Activated CD8-positive, alpha-beta memory T cell treated with anti-CD3 and anti-CD28 coated beads, Interleukin-2, amount 10 ng/mL, durations not matched to agents 7 days and 5 days (primary cell): ENCODE measurements at regions not wholly inside any gene's neighbourhood (a gene's known extent, or its start where the extent isn't known, plus 50 kb on each side); places are given as distances from the start of the nearest gene placed in this dataset.
"Not testable (repeated sequence)": the region's sequence is repeated elsewhere in the genome, so short reads cannot be mapped to it uniquely, and the experiment has no call there.

ENCODE experiments used
- ATAC-seq: fragments of 150-1000 bp; cut with Tn5 transposase; one replicate; pipeline ENCODE4 v1.10.0; 2021; ENCODE audit warnings: moderate library complexity
- CTCF ChIA-PET: fragments of 350-600 bp; sonication (Branson Sonifier 250); formaldehyde crosslinking; loops from one replicate; lab custom pipeline; 2021; ENCODE audit warnings: antibody characterized with exemption; lab: Charles Lee
- DNase-seq: peaks from one replicate; pipeline ENCODE4 v3.0.0-alpha.2; 2020
- H3K27ac Mint-ChIP-seq: one replicate; pipeline ENCODE4 v1.8.0; 2021; ENCODE audit warnings: mild to moderate bottlenecking, mixed read lengths
- H3K27me3 Mint-ChIP-seq: one replicate; pipeline ENCODE4 v1.8.0; 2021; ENCODE audit warnings: mixed read lengths
- H3K36me3 Mint-ChIP-seq: one replicate; pipeline ENCODE4 v1.8.0; 2021; ENCODE audit warnings: mild to moderate bottlenecking, mixed read lengths
- H3K4me1 Mint-ChIP-seq: one replicate; pipeline ENCODE4 v1.8.0; 2021; ENCODE audit warnings: mixed read lengths
- H3K4me3 Mint-ChIP-seq: one replicate; pipeline ENCODE4 v1.8.0; 2021; ENCODE audit warnings: mild to moderate bottlenecking, moderate library complexity, mixed read lengths
- H3K9me3 Mint-ChIP-seq: one replicate; pipeline ENCODE4 v1.8.0; 2022; ENCODE audit warnings: low read depth, mixed read lengths

- DNase-seq (no peak), ATAC-seq (no peak)
- no peak overlapping the region for H3K27ac Mint-ChIP-seq
- no peak overlapping the region for H3K4me3 Mint-ChIP-seq
- H3K36me3 Mint-ChIP-seq, result no peaks in the 10 kb centered on the region
- H3K9me3 Mint-ChIP-seq, result no peaks in the 10 kb centered on the region
- CTCF ChIA-PET, result no interaction called here
- no peaks in the 10 kb centered on the region for H3K27me3 Mint-ChIP-seq
- no peaks in the 10 kb centered on the region for H3K4me1 Mint-ChIP-seq
Measured at GRCh38 chr2:58598171-58598570, 357.0 kb upstream of the FANCL start.

- DNase-seq (no peak), ATAC-seq (no peak)
- Mint-ChIP-seq H3K4me3 (no peak overlapping the region), H3K4me1 (no peaks in the 10 kb centered on the region), H3K27ac (no peak overlapping the region), H3K9me3 (no peaks in the 10 kb centered on the region), H3K36me3 (no peaks in the 10 kb centered on the region), H3K27me3 (no peaks in the 10 kb centered on the region)
- CTCF ChIA-PET, result no interaction called here
Measured at GRCh38 chr2:58595714-58596113, 354.6 kb upstream of the FANCL start.

- H3K27me3 Mint-ChIP-seq, result no peaks in the 10 kb centered on the region
- CTCF ChIA-PET, result no interaction called here
- H3K9me3 Mint-ChIP-seq, result no peaks in the 10 kb centered on the region
- H3K27ac Mint-ChIP-seq, result no peak overlapping the region
- H3K4me3 Mint-ChIP-seq, result no peak overlapping the region
- H3K36me3 Mint-ChIP-seq, result no peaks in the 10 kb centered on the region
- ATAC-seq (no peak), DNase-seq (no peak)
- H3K4me1 Mint-ChIP-seq, result no peaks in the 10 kb centered on the region
Measured at GRCh38 chr2:58594762-58595161, 353.6 kb upstream of the FANCL start.

GRCh38 chr2:58594175-58594574 is 353.1 kb upstream of the FANCL start:
- Mint-ChIP-seq H3K9me3 (no peaks in the 10 kb centered on the region), H3K27me3 (no peaks in the 10 kb centered on the region), H3K4me1 (no peaks in the 10 kb centered on the region), H3K27ac (no peak overlapping the region), H3K4me3 (no peak overlapping the region), H3K36me3 (no peaks in the 10 kb centered on the region)
- no peak for DNase-seq
- ATAC-seq, result no peak
- CTCF ChIA-PET, result no interaction called here

- H3K27me3 Mint-ChIP-seq, H3K4me3 Mint-ChIP-seq, H3K36me3 Mint-ChIP-seq, DNase-seq, H3K4me1 Mint-ChIP-seq, H3K9me3 Mint-ChIP-seq, H3K27ac Mint-ChIP-seq, CTCF ChIA-PET, ATAC-seq: not testable (repeated sequence)
Measured at GRCh38 chr2:58586178-58586577, 345.1 kb upstream of the FANCL start.

- H3K27ac Mint-ChIP-seq, result no peak overlapping the region
- no peak overlapping the region for H3K4me3 Mint-ChIP-seq
Measured at GRCh38 chr2:58585233-58585632, 344.1 kb upstream of the FANCL start.

GRCh38 chr2:58584606-58585118 is 343.5 kb upstream of the FANCL start:
- H3K27ac Mint-ChIP-seq, result no peak overlapping the region
- no peaks in the 10 kb centered on the region for H3K4me1 Mint-ChIP-seq
- no peak overlapping the region for H3K4me3 Mint-ChIP-seq
- H3K36me3 Mint-ChIP-seq, result no peaks in the 10 kb centered on the region
- no peak for DNase-seq
- H3K9me3 Mint-ChIP-seq, result no peaks in the 10 kb centered on the region
- ATAC-seq, result no peak
- no peaks in the 10 kb centered on the region for H3K27me3 Mint-ChIP-seq
- CTCF ChIA-PET, result no interaction called here

More at GRCh38 chr2:58585233-58585632, 344.1 kb upstream of the FANCL start:
- Mint-ChIP-seq H3K27me3 (no peaks in the 10 kb centered on the region), H3K4me1 (no peaks in the 10 kb centered on the region), H3K36me3 (no peaks in the 10 kb centered on the region), H3K9me3 (no peaks in the 10 kb centered on the region)
- DNase-seq (no peak), ATAC-seq (no peak)
- CTCF ChIA-PET, result no interaction called here

GRCh38 chr2:58578276-58578675 is 337.2 kb upstream of the FANCL start:
- no peaks in the 10 kb centered on the region for H3K36me3 Mint-ChIP-seq
- H3K4me1 Mint-ChIP-seq, result no peaks in the 10 kb centered on the region
- no peaks in the 10 kb centered on the region for H3K9me3 Mint-ChIP-seq
- ATAC-seq, result no peak
- CTCF ChIA-PET, result no interaction called here
- H3K27me3 Mint-ChIP-seq, result peaks cover 10% of the 10 kb centered on the region
- no peak for DNase-seq
- no peak overlapping the region for H3K27ac Mint-ChIP-seq
- no peak overlapping the region for H3K4me3 Mint-ChIP-seq

GRCh38 chr2:58574873-58575272 is 333.7 kb upstream of the FANCL start:
- H3K27ac Mint-ChIP-seq, result no peak overlapping the region
- H3K36me3 Mint-ChIP-seq, result no peaks in the 10 kb centered on the region
- no peaks in the 10 kb centered on the region for H3K9me3 Mint-ChIP-seq
- H3K4me1 Mint-ChIP-seq, result peaks cover 5% of the 10 kb centered on the region
- H3K27me3 Mint-ChIP-seq, result peaks cover 10% of the 10 kb centered on the region
- ATAC-seq, result no peak
- no peak overlapping the region for H3K4me3 Mint-ChIP-seq
- DNase-seq, result no peak
- CTCF ChIA-PET, result no interaction called here

- Mint-ChIP-seq H3K36me3 (no peaks in the 10 kb centered on the region), H3K9me3 (no peaks in the 10 kb centered on the region), H3K27me3 (peaks cover 7% of the 10 kb centered on the region), H3K4me3 (no peak overlapping the region), H3K4me1 (peaks cover 12% of the 10 kb centered on the region), H3K27ac (no peak overlapping the region)
- DNase-seq (no peak), ATAC-seq (no peak)
- CTCF ChIA-PET, result no interaction called here
Measured at GRCh38 chr2:58572731-58573130, 331.6 kb upstream of the FANCL start.

GRCh38 chr2:58571181-58571852 is 330.2 kb upstream of the FANCL start:
- no peak overlapping the region for H3K4me3 Mint-ChIP-seq
- peak; percentile 47 for ATAC-seq
- H3K4me1 Mint-ChIP-seq, result peaks cover 12% of the 10 kb centered on the region
- no peak overlapping the region for H3K27ac Mint-ChIP-seq
- H3K27me3 Mint-ChIP-seq, result peaks cover 7% of the 10 kb centered on the region
- no peaks in the 10 kb centered on the region for H3K9me3 Mint-ChIP-seq
- no peak for DNase-seq
- CTCF ChIA-PET, result interaction anchor here (0.8 to 1.1 kb wide), 3 partner anchors 15 to 1979 kb away, joined by 3 to 4 read pairs (median 4); no protein-coding TSS in a partner anchor
- H3K36me3 Mint-ChIP-seq, result no peaks in the 10 kb centered on the region

GRCh38 chr2:58569475-58570185 is 328.5 kb upstream of the FANCL start:
- Mint-ChIP-seq H3K27me3 (peaks cover 8% of the 10 kb centered on the region), H3K4me3 (no peak overlapping the region), H3K4me1 (peaks cover 12% of the 10 kb centered on the region), H3K9me3 (no peaks in the 10 kb centered on the region), H3K36me3 (no peaks in the 10 kb centered on the region), H3K27ac (no peak overlapping the region)
- CTCF ChIA-PET, result no interaction called here
- DNase-seq (peak; percentile 47), ATAC-seq (peak; percentile 86)

- no peak for ATAC-seq
Measured at GRCh38 chr2:58568901-58569300, 327.8 kb upstream of the FANCL start.

GRCh38 chr2:58562276-58562675 is 321.2 kb upstream of the FANCL start:
- DNase-seq, result no peak
- CTCF ChIA-PET, result no interaction called here
- ATAC-seq, result no peak
- H3K36me3 Mint-ChIP-seq, result no peaks in the 10 kb centered on the region
- H3K27ac Mint-ChIP-seq, result no peak overlapping the region
- no peaks in the 10 kb centered on the region for H3K9me3 Mint-ChIP-seq
- H3K4me3 Mint-ChIP-seq, result no peak overlapping the region
- peaks cover 6% of the 10 kb centered on the region for H3K27me3 Mint-ChIP-seq
- no peaks in the 10 kb centered on the region for H3K4me1 Mint-ChIP-seq

More at GRCh38 chr2:58568901-58569300, 327.8 kb upstream of the FANCL start:
- no peak for DNase-seq
- CTCF ChIA-PET, result no interaction called here
- H3K27me3 Mint-ChIP-seq, result peaks cover 11% of the 10 kb centered on the region
- no peak overlapping the region for H3K4me3 Mint-ChIP-seq
- H3K4me1 Mint-ChIP-seq, result peaks cover 12% of the 10 kb centered on the region
- no peaks in the 10 kb centered on the region for H3K36me3 Mint-ChIP-seq
- H3K27ac Mint-ChIP-seq, result no peak overlapping the region
- no peaks in the 10 kb centered on the region for H3K9me3 Mint-ChIP-seq
